HT1080 (cell line): ENCODE measurements at regions not wholly inside any gene's neighbourhood (a gene's known extent, or its start where the extent isn't known, plus 50 kb on each side); places are given as distances from the start of the nearest gene placed in this dataset.
A peak's percentile ranks its signal among the peaks of the same experiment; 100 is the strongest.

Source experiments
- DNase-seq: peaks from one replicate; pipeline ENCODE4 v3.0.0-alpha.2; 2015; ENCODE audit warnings: low read depth

GRCh38 chr2:15041429-15041837, 408.9 kb downstream of the LRATD1 start:
- no peak for DNase-seq

GRCh38 chr2:15042801-15043217, 410.3 kb downstream of the LRATD1 start:
- DNase-seq = peak; percentile 52

- DNase-seq = no peak
Observed at GRCh38 chr2:15043336-15044058, 411.0 kb downstream of the LRATD1 start.

GRCh38 chr2:15045054-15045453, 412.5 kb downstream of the LRATD1 start:
- no peak for DNase-seq

- DNase-seq = no peak
Observed at GRCh38 chr2:15047184-15047583, 414.7 kb downstream of the LRATD1 start.

- no peak for DNase-seq
Observed at GRCh38 chr2:15048000-15048399, 415.5 kb downstream of the LRATD1 start.

GRCh38 chr2:15049096-15049993, 416.8 kb downstream of the LRATD1 start:
- DNase-seq = no peak

GRCh38 chr2:15050483-15050882, 418.0 kb downstream of the LRATD1 start:
- DNase-seq = peak; percentile 71

- no peak for DNase-seq
Observed at GRCh38 chr2:15053542-15053941, 421.0 kb downstream of the LRATD1 start.

GRCh38 chr2:15058015-15058720, 425.7 kb downstream of the LRATD1 start:
- no peak for DNase-seq

GRCh38 chr2:15058721-15059157, 426.2 kb downstream of the LRATD1 start:
- no peak for DNase-seq

- peak; percentile 62 for DNase-seq
Observed at GRCh38 chr2:15059870-15060512, 427.5 kb downstream of the LRATD1 start.

GRCh38 chr2:15061268-15061667, 428.8 kb downstream of the LRATD1 start:
- DNase-seq = no peak

- DNase-seq = no peak
Observed at GRCh38 chr2:15066138-15066537, 433.6 kb downstream of the LRATD1 start.

GRCh38 chr2:15069149-15069548, 436.6 kb downstream of the LRATD1 start:
- no peak for DNase-seq

- DNase-seq = no peak
Observed at GRCh38 chr2:15072836-15073235, 440.3 kb downstream of the LRATD1 start.

- DNase-seq = peak; percentile 13
Observed at GRCh38 chr2:15073664-15074063, 441.1 kb downstream of the LRATD1 start.

- no peak for DNase-seq
Observed at GRCh38 chr2:15074319-15074718, 441.8 kb downstream of the LRATD1 start.

GRCh38 chr2:15074751-15075700, 442.5 kb downstream of the LRATD1 start:
- DNase-seq = no peak

- DNase-seq = no peak
Observed at GRCh38 chr2:15076668-15077067, 444.2 kb downstream of the LRATD1 start.
